Uterus (tissue), 3 donors: ENCODE measurements at regions not wholly inside any gene's neighbourhood (a gene's known extent, or its start where the extent isn't known, plus 50 kb on each side); places are given as distances from the start of the nearest gene placed in this dataset.

Experiments
- DNase-seq, 2 donors: peaks; one replicate each; pipeline ENCODE4 v3.0.0-alpha.2; 2019 to 2020
- H3K27ac ChIP-seq, 2 donors: fragments of 200-600 bp; sonication (generic); 1 replicate in 1 of 2; 2 replicates in 1 of 2; pipeline ENCODE4 v1.5.1; 2016 to 2018
- H3K27me3 ChIP-seq, 2 donors: fragments of 200-600 bp; sonication (generic); one replicate each; pipeline ENCODE4 v1.5.1; 2018 to 2019; ENCODE audit warnings: control low read depth in 1 of 2
- H3K36me3 ChIP-seq, 2 donors: fragments of 200-600 bp; sonication (generic); one replicate each; pipeline ENCODE4 v1.5.1; 2019; ENCODE audit warnings: control low read depth in 1 of 2
- H3K4me1 ChIP-seq, 2 donors: fragments of 200-600 bp; sonication (generic); one replicate each; pipeline ENCODE4 v1.5.1; 2018 to 2019; ENCODE audit warnings: control low read depth in 1 of 2
- H3K4me3 ChIP-seq, 2 donors: fragments of 200-600 bp; sonication (generic); 1 replicate in 1 of 2; 2 replicates in 1 of 2; pipeline ENCODE4 v1.5.1; 2018 to 2019; ENCODE audit warnings: mild to moderate bottlenecking in 1 of 2
- H3K9me3 ChIP-seq, 2 donors: fragments of 200-600 bp; sonication (generic); one replicate each; pipeline ENCODE4 v1.5.1; 2019; ENCODE audit warnings: control low read depth in 1 of 2
- POLR2A ChIP-seq, 2 donors: fragments of 450-650 bp; IDR thresholded peaks; one replicate each; pipeline ENCODE4 v1.6.1; 2016; ENCODE audit warnings: antibody characterized with exemption in 2 of 2, mild to moderate bottlenecking in 1 of 2, moderate library complexity in 1 of 2
- intact Hi-C: fragments of 100-400 bp; cut with DNase I; formaldehyde crosslinking; loops from one replicate; pipeline ENCODE4 v1.15.1; 2023; ENCODE audit warnings: low total_unique reads
- TF ChIP-seq, protein P1 (sequence below), 4 experiments: fragments of 200-600 bp in 2 of 4; fragments of 450-650 bp in 2 of 4; sonication (generic) in 2 of 4; IDR thresholded peaks; one replicate each; pipeline ENCODE4 v1.5.1; 2016 to 2019; ENCODE audit warnings: antibody characterized with exemption in 4 of 4, mild to moderate bottlenecking in 2 of 4, moderate library complexity in 1 of 4
- donor health status: DM: yes; HTN: yes; CAD: no.

DNA sequence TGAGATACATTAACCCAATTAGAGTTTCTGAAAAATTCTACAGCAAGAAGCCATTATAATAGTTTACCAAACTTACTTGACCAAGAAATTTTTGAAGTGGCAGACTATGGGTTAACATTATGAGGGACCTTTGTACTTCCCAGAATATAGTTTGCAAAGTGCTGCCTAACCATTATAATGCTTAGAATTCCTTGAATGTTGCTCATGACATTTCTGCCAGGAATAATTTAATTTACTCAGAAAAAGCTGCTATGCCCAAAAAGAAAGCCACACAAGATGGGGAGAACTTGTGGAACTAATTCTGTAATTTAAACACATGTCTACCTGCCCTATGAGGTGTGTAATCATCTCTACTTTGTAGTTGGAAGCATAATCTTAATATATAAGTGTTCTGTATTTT lies 58.1 kb upstream of the MYCBP2 start:
- Histone ChIP-seq H3K27ac (no peak overlapping the region), H3K4me1 (no peaks in the 10 kb centered on the region), H3K27me3 (no peaks in the 10 kb centered on the region), H3K36me3 (no peaks in the 10 kb centered on the region), H3K4me3 (no peak overlapping the region), H3K9me3 (no peaks in the 10 kb centered on the region)
- intact Hi-C loops = no loop called here
- TF ChIP-seq POLR2A (IDR thresholded peaks at IDR 0.05) = no peak
- TF ChIP-seq, protein P1, sequence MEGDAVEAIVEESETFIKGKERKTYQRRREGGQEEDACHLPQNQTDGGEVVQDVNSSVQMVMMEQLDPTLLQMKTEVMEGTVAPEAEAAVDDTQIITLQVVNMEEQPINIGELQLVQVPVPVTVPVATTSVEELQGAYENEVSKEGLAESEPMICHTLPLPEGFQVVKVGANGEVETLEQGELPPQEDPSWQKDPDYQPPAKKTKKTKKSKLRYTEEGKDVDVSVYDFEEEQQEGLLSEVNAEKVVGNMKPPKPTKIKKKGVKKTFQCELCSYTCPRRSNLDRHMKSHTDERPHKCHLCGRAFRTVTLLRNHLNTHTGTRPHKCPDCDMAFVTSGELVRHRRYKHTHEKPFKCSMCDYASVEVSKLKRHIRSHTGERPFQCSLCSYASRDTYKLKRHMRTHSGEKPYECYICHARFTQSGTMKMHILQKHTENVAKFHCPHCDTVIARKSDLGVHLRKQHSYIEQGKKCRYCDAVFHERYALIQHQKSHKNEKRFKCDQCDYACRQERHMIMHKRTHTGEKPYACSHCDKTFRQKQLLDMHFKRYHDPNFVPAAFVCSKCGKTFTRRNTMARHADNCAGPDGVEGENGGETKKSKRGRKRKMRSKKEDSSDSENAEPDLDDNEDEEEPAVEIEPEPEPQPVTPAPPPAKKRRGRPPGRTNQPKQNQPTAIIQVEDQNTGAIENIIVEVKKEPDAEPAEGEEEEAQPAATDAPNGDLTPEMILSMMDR (IDR thresholded peaks at IDR 0.05) = no peak
- DNase-seq = no peak

DNA sequence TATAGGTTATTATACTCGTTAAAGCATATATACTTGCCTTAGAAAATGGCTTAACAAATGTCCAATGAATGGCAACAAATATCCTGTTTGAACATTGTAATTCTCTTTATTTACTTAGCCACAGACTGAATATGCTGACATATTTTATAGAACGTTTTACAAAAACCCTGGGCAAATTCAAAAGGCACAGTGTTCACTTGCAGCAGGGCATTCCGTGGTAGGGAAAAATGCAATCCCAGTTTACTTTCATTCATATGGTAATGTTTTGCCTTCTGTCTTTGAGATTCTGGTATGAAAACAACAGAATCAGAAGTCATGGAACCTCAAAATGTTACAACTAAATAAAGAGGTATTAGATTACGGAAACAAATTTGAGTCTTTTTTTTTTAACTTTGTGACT lies 56.2 kb upstream of the MYCBP2 start:
- no peaks in the 10 kb centered on the region for H3K9me3 ChIP-seq
- no peak overlapping the region for H3K27ac ChIP-seq
- no peaks in the 10 kb centered on the region for H3K27me3 ChIP-seq
- no peak overlapping the region for H3K4me3 ChIP-seq
- H3K4me1 ChIP-seq = no peaks in the 10 kb centered on the region
- intact Hi-C loops = no loop called here
- DNase-seq = no peak
- TF ChIP-seq, protein P1 (IDR thresholded peaks at IDR 0.05) = no peak
- no peak for TF ChIP-seq POLR2A (IDR thresholded peaks at IDR 0.05)
- no peaks in the 10 kb centered on the region for H3K36me3 ChIP-seq

DNA sequence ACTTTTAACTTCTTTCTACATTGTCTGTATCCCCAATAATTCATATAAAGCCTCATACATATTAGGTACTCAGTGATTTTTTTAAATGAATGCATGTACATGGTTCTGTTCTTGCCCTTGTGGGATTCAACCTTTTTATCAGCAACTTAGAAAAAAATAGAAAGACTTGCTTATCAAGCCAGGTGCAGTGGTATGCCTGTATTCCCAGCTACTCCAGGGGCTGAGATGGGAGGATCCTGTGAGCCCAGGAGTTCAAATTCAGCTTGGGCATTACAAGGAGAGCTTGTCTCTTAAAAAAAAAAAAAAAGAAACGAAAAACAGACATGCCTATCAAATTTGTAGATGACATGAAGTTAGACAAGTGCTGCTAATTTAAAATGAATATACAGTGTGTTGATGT lies 54.2 kb upstream of the MYCBP2 start:
- no peak overlapping the region for H3K4me3 ChIP-seq
- H3K36me3 ChIP-seq = no peaks in the 10 kb centered on the region
- no peak overlapping the region for H3K27ac ChIP-seq
- no peak for DNase-seq
- intact Hi-C loops = no loop called here
- TF ChIP-seq, protein P1 (IDR thresholded peaks at IDR 0.05) = no peak
- no peak for TF ChIP-seq POLR2A (IDR thresholded peaks at IDR 0.05)
- no peaks in the 10 kb centered on the region for H3K27me3 ChIP-seq
- no peaks in the 10 kb centered on the region for H3K9me3 ChIP-seq
- H3K4me1 ChIP-seq = no peaks in the 10 kb centered on the region

DNA sequence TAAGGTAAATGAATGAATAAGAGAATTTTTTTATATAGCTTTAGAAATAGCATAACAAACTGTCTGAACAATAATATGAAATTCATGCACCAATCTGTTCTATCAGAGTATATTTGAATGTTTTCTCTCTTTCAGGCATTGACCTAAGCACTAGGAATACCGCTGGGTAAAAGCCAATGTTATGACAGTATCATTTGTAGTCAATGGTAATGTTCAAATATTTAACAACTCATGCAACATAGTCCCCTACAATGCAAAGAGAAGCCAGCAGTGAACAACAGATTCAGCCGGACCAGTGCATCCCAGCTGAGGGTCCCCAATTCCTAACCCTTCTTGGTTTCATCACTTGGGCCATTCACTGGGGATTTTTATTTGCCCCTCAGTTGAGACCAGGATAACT lies 52.6 kb upstream of the MYCBP2 start:
- no peak for TF ChIP-seq POLR2A (IDR thresholded peaks at IDR 0.05)
- TF ChIP-seq, protein P1 (IDR thresholded peaks at IDR 0.05) = no peak
- H3K9me3 ChIP-seq = no peaks in the 10 kb centered on the region
- H3K27ac ChIP-seq = no peak overlapping the region
- no peaks in the 10 kb centered on the region for H3K36me3 ChIP-seq
- no peak for DNase-seq
- intact Hi-C loops = no loop called here
- no peaks in the 10 kb centered on the region for H3K4me1 ChIP-seq
- no peak overlapping the region for H3K4me3 ChIP-seq
- H3K27me3 ChIP-seq = no peaks in the 10 kb centered on the region

DNA sequence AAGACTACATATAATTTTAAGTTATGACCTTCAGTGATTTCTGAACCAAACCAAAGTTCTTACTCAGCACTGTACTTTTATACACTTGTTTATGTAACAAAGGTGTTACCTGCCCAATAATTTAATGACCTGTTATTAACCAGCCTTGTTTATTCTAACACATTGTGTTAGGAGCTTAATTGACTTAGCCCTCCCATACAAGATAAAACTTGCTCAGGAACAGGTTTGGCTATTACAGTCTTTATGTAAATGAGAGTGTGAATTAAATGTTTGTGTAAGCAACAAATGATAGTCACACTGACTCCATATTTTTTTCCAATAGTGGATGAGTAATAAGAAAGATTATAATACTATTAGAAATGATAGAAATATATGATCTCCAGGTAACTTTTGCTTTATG lies 51.8 kb upstream of the MYCBP2 start:
- Histone ChIP-seq H3K27me3 (no peaks in the 10 kb centered on the region), H3K4me1 (no peaks in the 10 kb centered on the region), H3K4me3 (no peak overlapping the region), H3K9me3 (no peaks in the 10 kb centered on the region), H3K27ac (no peak overlapping the region), H3K36me3 (no peaks in the 10 kb centered on the region)
- TF ChIP-seq, protein P1 (IDR thresholded peaks at IDR 0.05) = no peak
- no peak for TF ChIP-seq POLR2A (IDR thresholded peaks at IDR 0.05)
- intact Hi-C loops = no loop called here
- DNase-seq = no peak
